HG03571 (cell line): ENCODE measurements at regions not wholly inside any gene's neighbourhood (a gene's known extent, or its start where the extent isn't known, plus 50 kb on each side); places are given as distances from the start of the nearest gene placed in this dataset.

Source experiments
- ATAC-seq: cut with Tn5 transposase; IDR thresholded peaks from one replicate; pipeline ENCODE4 v1.9.1; 2021; ENCODE audit not compliant: unreplicated experiment

DNA sequence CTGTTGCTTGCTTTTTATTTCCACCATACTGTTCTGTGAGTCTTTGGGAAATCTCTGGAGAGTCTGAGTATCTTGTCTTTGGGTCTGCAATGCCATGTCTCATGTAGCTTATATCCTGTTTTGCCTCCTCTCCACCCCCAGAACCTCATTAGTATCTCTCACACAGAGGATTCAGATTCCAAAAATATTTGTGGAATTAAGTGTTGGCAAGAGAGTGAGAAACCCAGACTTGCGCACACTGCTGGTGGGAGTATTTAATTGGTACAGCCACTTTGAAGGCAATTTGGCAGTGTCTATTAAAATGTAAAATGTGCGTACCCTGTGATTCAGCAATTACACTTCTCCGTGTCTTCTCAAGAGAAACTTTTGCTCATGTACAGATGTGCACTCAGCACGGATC lies 68.6 kb downstream of the ZNF621 start:
- no peak for ATAC-seq

DNA sequence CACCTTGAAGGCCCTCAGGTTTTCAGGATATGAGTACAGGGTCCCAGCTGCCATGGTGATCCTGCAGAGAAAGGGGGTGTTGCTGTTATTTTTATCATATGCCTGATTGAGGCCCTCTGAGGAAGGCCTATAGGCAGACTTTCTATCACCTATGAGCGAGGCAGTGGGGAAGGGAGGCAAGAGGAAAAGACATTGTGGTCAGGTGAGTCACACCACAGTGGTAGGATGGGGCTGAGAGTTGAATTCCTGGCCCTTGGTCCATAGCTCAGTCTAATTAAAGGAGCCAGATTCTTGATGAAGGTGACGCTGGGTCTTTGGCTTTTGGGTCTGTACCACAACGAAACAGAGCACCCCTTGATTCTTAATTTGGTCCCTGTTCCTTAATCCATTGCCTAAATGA lies 72.7 kb downstream of the ZNF621 start:
- no peak for ATAC-seq

DNA sequence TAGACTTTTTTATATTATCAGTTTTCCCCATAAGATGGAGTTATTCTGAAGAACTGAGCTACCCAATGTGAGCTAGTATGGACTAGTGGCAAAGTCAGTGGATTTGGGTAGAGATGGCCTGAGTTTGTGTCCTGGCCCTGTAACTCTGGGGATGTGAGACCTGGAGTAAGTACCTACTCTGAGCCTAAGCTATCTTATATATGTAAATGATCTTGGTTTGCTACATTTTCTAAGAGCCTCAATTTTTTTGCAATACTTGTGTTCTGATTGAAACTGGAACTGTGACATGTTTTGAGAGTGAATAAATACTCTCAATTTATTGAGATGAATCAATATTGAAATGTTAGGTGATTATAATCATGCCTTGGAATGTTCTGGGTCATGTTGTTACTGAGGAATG lies 73.6 kb downstream of the ZNF621 start:
- ATAC-seq = no peak

DNA sequence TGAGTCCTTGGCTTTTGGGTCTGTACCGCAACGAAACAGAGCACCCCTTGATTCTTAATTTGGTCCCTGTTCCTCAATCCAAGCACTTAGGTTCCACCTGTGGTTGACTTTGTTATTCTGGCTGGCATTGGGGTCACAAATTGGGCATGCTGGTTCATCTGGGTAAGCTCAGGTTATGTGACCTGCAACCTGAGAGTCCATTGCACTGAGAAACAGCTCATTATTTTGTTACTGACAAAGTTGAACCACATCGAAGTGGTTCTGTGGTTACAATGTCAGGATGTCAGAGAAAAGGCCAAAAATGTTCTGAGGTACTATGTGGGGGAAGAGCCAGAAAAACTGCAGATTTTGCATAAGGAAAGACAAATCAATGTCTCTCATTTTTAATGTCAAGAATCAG lies 74.2 kb downstream of the ZNF621 start:
- no peak for ATAC-seq

- ATAC-seq = no peak
These were observed 78.1 kb downstream of the ZNF621 start for GRCh38 chr3:40602778-40603385.

GRCh38 chr3:40605960-40606359 lies 81.2 kb downstream of the ZNF621 start:
- ATAC-seq = no peak

DNA sequence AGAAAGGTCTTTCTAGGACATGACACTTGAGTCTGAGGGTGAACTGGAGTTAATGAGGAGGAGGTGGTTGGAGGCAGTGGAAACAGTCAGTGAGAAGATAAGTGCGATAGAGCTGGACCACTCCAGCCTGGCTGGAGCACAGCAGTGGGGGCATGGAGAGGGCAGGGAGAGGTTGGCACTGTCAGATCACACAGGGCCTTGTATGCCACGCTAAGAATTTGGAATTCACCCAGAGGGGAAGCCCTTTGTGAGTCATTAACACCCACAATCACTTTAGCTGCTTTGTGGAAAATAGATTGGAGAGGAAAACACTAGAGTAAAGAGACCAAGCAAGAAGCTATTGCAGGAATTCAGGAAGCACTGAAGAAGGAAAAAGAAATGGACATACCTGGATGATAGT lies 83.3 kb downstream of the ZNF621 start:
- ATAC-seq = no peak

- ATAC-seq = no peak
These were observed 88.5 kb downstream of the ZNF621 start for GRCh38 chr3:40613306-40613705.

GRCh38 chr3:40615110-40615915 lies 90.6 kb downstream of the ZNF621 start:
- ATAC-seq = no peak

DNA sequence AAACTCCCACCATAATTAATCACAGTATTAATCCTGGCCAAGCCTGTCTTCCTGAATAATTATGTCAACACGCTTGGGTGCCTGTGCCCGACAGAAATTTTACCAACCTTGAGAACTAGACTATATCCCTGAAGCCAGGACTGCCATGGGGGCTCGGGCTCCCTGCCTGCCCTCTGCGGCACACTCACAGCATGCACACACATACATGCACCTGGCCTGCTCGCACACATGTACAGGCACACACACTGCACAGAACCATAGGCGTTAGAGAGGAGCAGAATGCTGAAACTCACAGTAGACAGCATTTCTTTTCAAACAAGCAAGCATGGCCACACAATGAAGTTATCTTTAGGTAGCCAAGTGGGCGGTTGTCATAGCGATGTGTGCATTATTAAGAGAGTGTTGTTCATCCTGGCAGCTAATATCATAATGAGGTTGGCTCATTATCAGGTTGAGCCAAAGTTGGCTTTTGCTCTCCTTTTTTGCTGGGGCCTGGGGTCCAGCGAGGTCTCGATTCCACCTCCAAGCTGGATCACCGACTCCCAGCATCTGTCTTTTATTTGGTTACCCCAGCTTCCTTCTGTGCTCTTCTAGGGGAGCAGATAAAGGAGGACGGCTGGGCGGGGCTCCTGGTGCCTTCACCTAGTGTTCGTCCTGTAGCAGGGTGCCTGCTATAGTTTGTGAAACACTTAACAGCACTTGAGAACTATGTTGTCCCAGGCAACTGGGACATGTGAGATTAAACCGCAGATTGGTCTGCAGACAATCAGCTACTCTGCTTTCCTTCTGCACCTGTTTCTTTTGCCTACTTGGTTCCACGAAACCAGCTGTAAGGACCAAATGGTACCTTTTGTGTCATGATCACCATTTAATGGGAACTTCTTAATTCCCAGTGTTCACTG lies 91.4 kb downstream of the ZNF621 start:
- ATAC-seq = no peak

DNA sequence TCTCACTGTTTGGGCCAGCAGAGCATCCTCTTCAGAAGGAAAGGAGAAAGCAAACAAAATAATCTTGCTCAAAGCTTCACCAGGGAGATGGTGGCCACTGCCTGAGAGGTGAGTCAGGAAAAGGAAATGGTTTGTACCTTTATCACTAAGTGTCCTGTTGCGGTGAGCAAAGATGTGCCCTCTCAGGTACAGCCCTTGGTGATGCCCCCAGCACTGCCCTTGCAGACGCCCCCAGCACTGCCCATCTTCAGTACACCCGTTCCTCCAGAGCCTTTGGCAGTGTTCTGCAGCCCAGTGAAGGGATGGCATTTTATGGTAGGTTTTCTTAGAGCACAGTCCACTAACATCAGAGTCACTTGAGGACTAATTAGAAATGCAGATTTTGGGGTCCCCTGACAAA lies 92.3 kb downstream of the ZNF621 start:
- no peak for ATAC-seq

GRCh38 chr3:40618158-40618557 lies 93.4 kb downstream of the ZNF621 start:
- ATAC-seq = no peak

DNA sequence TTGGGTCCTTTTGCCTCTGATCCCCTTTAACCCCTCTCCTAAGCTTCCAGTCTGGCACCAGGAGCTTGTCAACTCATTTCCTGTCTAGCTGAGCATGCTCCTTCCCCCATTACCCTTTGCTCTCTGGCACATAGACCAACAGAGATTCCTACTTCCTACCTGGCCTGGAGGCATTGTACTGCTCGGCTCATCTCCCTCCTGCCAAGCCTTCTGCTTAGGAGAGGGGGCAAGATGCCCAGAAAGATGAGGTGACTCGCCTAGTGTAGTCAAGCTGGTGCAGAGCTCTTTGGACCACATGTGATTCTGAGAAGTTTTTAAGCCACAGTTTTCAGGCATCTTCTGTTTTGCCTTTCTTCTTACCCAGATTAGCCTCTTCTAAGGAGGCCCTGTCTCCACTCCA lies 95.4 kb downstream of the ZNF621 start:
- ATAC-seq = no peak

DNA sequence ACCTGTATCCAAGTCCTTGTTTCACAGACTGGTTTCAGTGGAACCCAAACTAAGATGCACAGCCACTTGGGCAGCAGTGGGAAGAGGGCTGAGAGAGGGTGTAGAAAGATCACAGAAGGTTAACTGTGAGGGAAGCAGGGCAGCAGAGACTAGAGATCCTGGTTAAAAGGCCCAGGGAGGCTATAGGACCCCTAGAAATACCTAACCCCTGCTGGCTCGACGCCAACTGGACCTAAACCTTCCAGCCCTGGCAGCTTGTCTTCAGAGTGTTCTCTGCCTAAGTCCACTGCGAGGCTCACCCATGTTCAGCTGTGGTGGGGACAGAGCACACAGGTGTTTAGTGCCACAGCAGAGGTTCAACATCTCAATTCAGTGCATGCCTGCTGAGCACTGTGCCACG lies 96.5 kb downstream of the ZNF621 start:
- ATAC-seq = no peak

DNA sequence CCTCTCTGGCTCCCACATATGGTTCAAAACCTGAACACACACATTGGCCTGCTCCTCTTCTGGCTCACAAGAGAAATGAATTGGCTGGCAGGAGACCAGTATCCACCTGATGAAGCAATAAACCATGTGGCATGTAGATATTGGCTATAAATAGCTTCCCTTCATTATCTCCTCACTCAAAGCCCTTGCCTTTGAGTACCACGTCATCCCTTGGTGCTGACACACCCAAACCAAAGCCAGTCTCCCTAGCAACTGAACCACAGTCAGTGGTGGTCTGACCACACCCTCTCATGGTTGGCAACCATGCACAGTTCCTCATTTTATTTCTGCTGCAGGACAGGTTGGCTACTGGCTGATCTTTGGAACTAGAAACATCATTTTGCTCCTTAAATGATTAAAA lies 98.8 kb downstream of the ZNF621 start:
- peak; percentile 79 for ATAC-seq

DNA sequence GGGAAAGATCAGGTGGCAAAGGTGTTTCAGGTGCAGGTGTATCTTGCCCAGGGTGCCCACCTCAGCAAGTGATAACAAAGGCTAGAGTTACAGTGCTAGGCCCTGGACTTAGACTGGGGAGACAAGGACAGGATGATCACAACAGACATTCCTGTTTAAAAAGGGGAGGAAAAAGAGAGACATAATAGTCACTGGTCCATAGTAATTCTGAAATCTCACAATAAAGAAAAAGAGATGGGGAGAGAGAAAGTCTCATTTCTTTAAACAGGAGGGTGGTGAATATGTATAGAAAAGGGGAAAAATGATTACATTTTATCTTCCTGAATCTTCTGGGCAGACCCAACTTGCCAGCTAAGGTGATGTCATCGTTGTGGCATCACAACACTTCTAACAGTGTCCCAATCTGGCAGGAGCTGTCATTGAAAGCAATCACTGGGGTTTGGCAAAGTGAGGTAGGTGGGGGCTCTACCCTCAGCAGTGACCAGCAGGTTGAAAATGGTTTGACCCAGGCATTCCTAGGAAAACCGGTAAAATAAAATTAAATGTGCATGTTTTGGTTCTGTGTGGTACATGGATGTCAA lies 99.5 kb downstream of the ZNF621 start:
- no peak for ATAC-seq

- no peak for ATAC-seq
These were observed 102.3 kb downstream of the ZNF621 start for GRCh38 chr3:40627095-40627494.

DNA sequence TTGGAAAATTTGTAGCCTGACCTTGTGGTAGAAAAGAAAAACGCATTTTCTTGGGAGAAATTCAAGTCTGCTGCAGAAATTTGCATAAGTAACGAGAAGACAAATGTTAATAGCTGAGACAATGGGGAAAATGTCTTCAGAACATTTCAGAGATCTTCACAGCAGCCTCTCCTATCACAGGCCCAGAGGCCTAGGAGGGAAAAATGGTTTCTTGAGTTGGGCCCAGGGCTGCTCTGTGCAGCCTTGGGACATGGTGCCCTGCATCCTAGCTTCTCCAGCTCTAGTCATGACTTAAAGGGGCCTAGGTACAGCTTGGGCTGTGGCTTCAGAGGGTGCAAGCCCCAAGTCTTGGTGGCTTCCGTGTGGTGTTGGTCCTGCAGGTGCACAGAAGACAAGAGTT lies 104.2 kb downstream of the ZNF621 start:
- ATAC-seq = no peak

- no peak for ATAC-seq
These were observed 106.7 kb downstream of the ZNF621 start for GRCh38 chr3:40631341-40631995.

DNA sequence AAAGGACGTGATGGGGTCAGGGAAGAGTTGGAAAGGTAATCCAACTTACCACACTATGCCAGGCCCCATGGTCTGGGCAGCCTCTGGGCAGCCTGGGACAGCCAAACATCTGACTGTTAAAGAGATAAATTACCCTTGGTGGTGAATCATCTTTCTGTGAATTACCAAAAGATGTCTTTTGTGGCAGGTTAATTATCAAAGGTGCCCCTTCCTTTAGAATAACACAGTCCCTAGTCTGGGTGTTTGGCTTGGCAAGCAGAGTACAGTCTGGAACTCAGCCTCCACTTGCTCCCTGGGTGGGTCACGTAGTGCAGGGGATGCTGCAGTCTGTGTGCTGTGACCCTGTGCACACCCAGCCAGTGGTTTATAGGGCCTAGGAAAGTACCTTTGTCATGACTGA lies 113.1 kb downstream of the ZNF621 start:
- ATAC-seq = no peak

- no peak for ATAC-seq
These were observed 114.2 kb downstream of the ZNF621 start for GRCh38 chr3:40639006-40639405.
